CD14-positive monocyte (primary cell): ENCODE measurements at regions not wholly inside any gene's neighbourhood (a gene's known extent, or its start where the extent isn't known, plus 50 kb on each side); places are given as distances from the start of the nearest gene placed in this dataset.

Experiments
- DNase-seq, 3 donors: peaks; one replicate each; pipeline ENCODE4 v3.0.0-alpha.2; 2011 to 2022
- H2AFZ ChIP-seq: 2 replicates; pipeline ENCODE4 v1.6.0; 2012; ENCODE audit warnings: mild to moderate bottlenecking, low read depth, low read length, inconsistent platforms; ENCODE audit not compliant: insufficient read depth, poor library complexity, severe bottlenecking
- H3K27ac ChIP-seq, 2 donors: 1 replicate in 1 of 2; 2 replicates in 1 of 2; pipeline ENCODE4 v1.5.1; 2012 to 2013; ENCODE audit warnings: low read length in 2 of 2, control low read depth in 1 of 2, inconsistent platforms in 1 of 2, low read depth in 1 of 2, mild to moderate bottlenecking in 1 of 2
- H3K27me3 ChIP-seq, 2 donors: one replicate each; pipeline versions ENCODE4 v1.6.0 to v1.6.1; 2011 to 2013; ENCODE audit warnings: low read length in 2 of 2; ENCODE audit not compliant: control insufficient read depth in 2 of 2, insufficient read depth in 2 of 2
- H3K36me3 ChIP-seq, 2 donors: replicated peaks in 1 of 2; 1 replicate in 1 of 2; 2 replicates in 1 of 2; pipeline versions ENCODE4 v1.5.1 to v1.6.1; 2012 to 2013; ENCODE audit warnings: low read length in 2 of 2, control low read depth in 1 of 2, inconsistent platforms in 1 of 2, mild to moderate bottlenecking in 1 of 2; ENCODE audit not compliant: insufficient read depth in 2 of 2, control insufficient read depth in 1 of 2
- H3K4me1 ChIP-seq, 2 donors: 1 replicate in 1 of 2; 2 replicates in 1 of 2; pipeline versions ENCODE4 v1.5.1 to v1.6.1; 2012 to 2013; ENCODE audit warnings: low read length in 2 of 2, control low read depth in 1 of 2, inconsistent platforms in 1 of 2, mild to moderate bottlenecking in 1 of 2, moderate library complexity in 1 of 2; ENCODE audit not compliant: insufficient read depth in 2 of 2, control insufficient read depth in 1 of 2
- H3K4me2 ChIP-seq: replicated peaks from 2 replicates; pipeline ENCODE3; 2012; ENCODE audit warnings: low read length, moderate library complexity, mild to moderate bottlenecking; ENCODE audit not compliant: poor library complexity, severe bottlenecking; ENCODE audit errors: extremely low read depth
- H3K4me3 ChIP-seq, 3 experiments: fragments of 200-600 bp in 1 of 3; sonication (generic) in 1 of 3; replicated peaks in 1 of 3; 1 replicate in 2 of 3; 2 replicates in 1 of 3; pipeline ENCODE4 v1.5.1; 2011 to 2013; ENCODE audit warnings: low read length in 3 of 3, mild to moderate bottlenecking in 3 of 3, control low read depth in 2 of 3, low read depth in 2 of 3, inconsistent platforms in 1 of 3, moderate library complexity in 1 of 3
- H3K79me2 ChIP-seq: 2 replicates; pipeline ENCODE4 v1.6.0; 2012; ENCODE audit warnings: mild to moderate bottlenecking, control low read depth, inconsistent platforms, low read length, moderate library complexity; ENCODE audit not compliant: insufficient read depth
- H3K9ac ChIP-seq: 2 replicates; pipeline ENCODE4 v1.6.0; 2017; ENCODE audit warnings: low read length, mild to moderate bottlenecking; ENCODE audit not compliant: insufficient read depth, poor library complexity, severe bottlenecking
- H3K9me3 ChIP-seq, 2 donors: replicated peaks in 1 of 2; 1 replicate in 1 of 2; 2 replicates in 1 of 2; pipeline versions ENCODE4 v1.5.1 to v1.6.1; 2012 to 2013; ENCODE audit warnings: low read length in 2 of 2, control low read depth in 1 of 2; ENCODE audit not compliant: control insufficient read depth in 1 of 2, insufficient read depth in 1 of 2
- H4K20me1 ChIP-seq: 2 replicates; pipeline ENCODE4 v1.6.0; 2012; ENCODE audit warnings: mild to moderate bottlenecking, low read length, control low read depth, moderate library complexity; ENCODE audit not compliant: insufficient read depth
- H3K27ac Mint-ChIP-seq, 7 donors: one replicate each; pipeline ENCODE4 v1.8.0; 2020; ENCODE audit warnings: mild to moderate bottlenecking in 7 of 7, mixed read lengths in 7 of 7, moderate library complexity in 6 of 7, inconsistent platforms in 2 of 7
- H3K27me3 Mint-ChIP-seq, 3 donors: one replicate each; pipeline ENCODE4 v1.8.0; 2021 to 2022; ENCODE audit warnings: low read depth in 3 of 3, mild to moderate bottlenecking in 3 of 3, mixed read lengths in 3 of 3, moderate library complexity in 3 of 3, inconsistent platforms in 1 of 3
- H3K36me3 Mint-ChIP-seq, 2 donors: one replicate each; pipeline ENCODE4 v1.8.0; 2020; ENCODE audit warnings: mixed read lengths in 2 of 2, inconsistent platforms in 1 of 2, mild to moderate bottlenecking in 1 of 2
- H3K4me1 Mint-ChIP-seq: one replicate; pipeline ENCODE4 v1.8.0; 2020; ENCODE audit warnings: mild to moderate bottlenecking, mixed read lengths
- H3K4me3 Mint-ChIP-seq, 2 donors: one replicate each; pipeline ENCODE4 v1.8.0; 2020; ENCODE audit warnings: mild to moderate bottlenecking in 2 of 2, mixed read lengths in 2 of 2, moderate library complexity in 1 of 2
- H3K9me3 Mint-ChIP-seq, 7 donors: one replicate each; pipeline ENCODE4 v1.8.0; 2020 to 2022; ENCODE audit warnings: mixed read lengths in 7 of 7, mild to moderate bottlenecking in 6 of 7, moderate library complexity in 6 of 7, inconsistent platforms in 2 of 7
- WGBS: methylation state at CpG from one replicate; pipeline ENCODE4 v1.1.5; 2013; ENCODE audit warnings: missing lambda C conversion rate; ENCODE audit not compliant: insufficient coverage; 5-methylcytosine and 5-hydroxymethylcytosine counted together
- intact Hi-C, 2 donors: fragments of 100-400 bp; cut with micrococcal nuclease; formaldehyde crosslinking; loops; one replicate each; pipeline versions ENCODE4 v1.15.0 to v1.15.1; 2023
- TF ChIP-seq, protein P1 (sequence below): fragments of 200-600 bp; IDR thresholded peaks from one replicate; pipeline ENCODE4 v1.8.0; 2022; ENCODE audit warnings: antibody characterized with exemption, mild to moderate bottlenecking

DNA sequence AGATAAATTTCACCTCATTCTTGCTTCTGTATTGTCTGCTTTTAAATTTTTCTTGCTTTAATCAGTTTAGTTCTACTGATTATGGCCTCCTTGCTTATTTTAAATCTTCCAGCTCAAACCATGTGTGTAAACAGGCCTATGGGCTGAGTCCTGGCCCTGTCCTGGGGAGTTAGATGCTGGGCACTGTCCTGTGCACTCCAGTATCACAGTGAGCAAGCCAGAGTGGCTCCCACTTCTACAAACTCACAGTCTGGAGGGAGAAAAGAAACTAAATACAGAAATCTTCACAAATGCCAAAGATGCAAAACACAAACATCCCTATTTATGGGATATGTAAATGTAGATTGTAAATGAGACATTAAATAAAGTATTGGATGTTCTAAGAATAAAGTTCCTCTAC lies 101.1 kb upstream of the POGK start:
- Histone ChIP-seq H3K4me1 (no peaks in the 10 kb centered on the region), H3K27me3 (no peaks in the 10 kb centered on the region), H3K36me3 (no peaks in the 10 kb centered on the region), H3K9me3 (no peaks in the 10 kb centered on the region), H3K4me2 (no peak overlapping the region), H4K20me1 (no peaks in the 10 kb centered on the region), H2AFZ (no peak overlapping the region), H3K4me3 (no peak overlapping the region), H3K79me2 (no peaks in the 10 kb centered on the region), H3K9ac (no peak overlapping the region), H3K27ac (no peak overlapping the region)
- DNase-seq = no peak
- H3K36me3 Mint-ChIP-seq = no peaks in the 10 kb centered on the region
- H3K27ac Mint-ChIP-seq = no peak overlapping the region
- no peaks in the 10 kb centered on the region for H3K4me1 Mint-ChIP-seq
- peaks cover 0 to 4% (median 2%) of the 10 kb centered on the region in 7 donors for H3K9me3 Mint-ChIP-seq
- no peak overlapping the region for H3K4me3 Mint-ChIP-seq
- intact Hi-C loops = no loop called here
- peaks cover 2% of the 10 kb centered on the region in 3 donors for H3K27me3 Mint-ChIP-seq
- TF ChIP-seq, protein P1, sequence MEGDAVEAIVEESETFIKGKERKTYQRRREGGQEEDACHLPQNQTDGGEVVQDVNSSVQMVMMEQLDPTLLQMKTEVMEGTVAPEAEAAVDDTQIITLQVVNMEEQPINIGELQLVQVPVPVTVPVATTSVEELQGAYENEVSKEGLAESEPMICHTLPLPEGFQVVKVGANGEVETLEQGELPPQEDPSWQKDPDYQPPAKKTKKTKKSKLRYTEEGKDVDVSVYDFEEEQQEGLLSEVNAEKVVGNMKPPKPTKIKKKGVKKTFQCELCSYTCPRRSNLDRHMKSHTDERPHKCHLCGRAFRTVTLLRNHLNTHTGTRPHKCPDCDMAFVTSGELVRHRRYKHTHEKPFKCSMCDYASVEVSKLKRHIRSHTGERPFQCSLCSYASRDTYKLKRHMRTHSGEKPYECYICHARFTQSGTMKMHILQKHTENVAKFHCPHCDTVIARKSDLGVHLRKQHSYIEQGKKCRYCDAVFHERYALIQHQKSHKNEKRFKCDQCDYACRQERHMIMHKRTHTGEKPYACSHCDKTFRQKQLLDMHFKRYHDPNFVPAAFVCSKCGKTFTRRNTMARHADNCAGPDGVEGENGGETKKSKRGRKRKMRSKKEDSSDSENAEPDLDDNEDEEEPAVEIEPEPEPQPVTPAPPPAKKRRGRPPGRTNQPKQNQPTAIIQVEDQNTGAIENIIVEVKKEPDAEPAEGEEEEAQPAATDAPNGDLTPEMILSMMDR = no peak

DNA sequence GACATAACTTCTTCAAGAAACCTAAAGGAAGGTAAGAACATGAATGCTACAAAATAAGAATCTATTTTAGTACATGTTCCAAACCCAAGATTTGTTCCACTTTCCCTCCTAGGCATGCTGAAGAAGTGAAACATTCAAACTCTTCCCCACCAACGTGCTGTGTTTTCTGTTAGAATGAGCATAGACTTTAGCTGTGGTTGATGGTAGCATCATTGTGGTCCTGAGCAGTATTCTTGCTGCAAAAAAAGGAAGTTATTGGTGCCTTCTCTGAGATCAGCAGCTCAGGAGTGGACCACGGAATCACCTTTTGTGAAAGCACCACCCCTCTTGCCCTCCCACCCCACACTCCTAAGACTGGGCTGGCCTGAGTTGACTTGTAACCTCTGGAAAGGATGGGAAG lies 100.4 kb upstream of the POGK start:
- intact Hi-C loops = no loop called here
- H3K4me3 Mint-ChIP-seq = no peak overlapping the region
- no peaks in the 10 kb centered on the region for H3K79me2 ChIP-seq
- DNase-seq = no peak
- H3K9ac ChIP-seq = no peak overlapping the region
- no peak overlapping the region for H3K27ac Mint-ChIP-seq
- no peaks in the 10 kb centered on the region for H3K27me3 ChIP-seq
- WGBS = no CpG with 5 or more reads among the region's 2 CpGs
- H2AFZ ChIP-seq = no peak overlapping the region
- peaks cover 0 to 4% (median 3%) of the 10 kb centered on the region in 7 donors for H3K9me3 Mint-ChIP-seq
- TF ChIP-seq, protein P1 = no peak
- H3K4me2 ChIP-seq = no peak overlapping the region
- no peaks in the 10 kb centered on the region for H3K36me3 ChIP-seq
- H3K36me3 Mint-ChIP-seq = no peaks in the 10 kb centered on the region
- no peak overlapping the region for H3K27ac ChIP-seq
- no peaks in the 10 kb centered on the region for H3K4me1 Mint-ChIP-seq
- H4K20me1 ChIP-seq = no peaks in the 10 kb centered on the region
- H3K4me3 ChIP-seq = no peak overlapping the region
- no peaks in the 10 kb centered on the region for H3K9me3 ChIP-seq
- H3K4me1 ChIP-seq = no peaks in the 10 kb centered on the region
- peaks cover 2% of the 10 kb centered on the region in 3 donors for H3K27me3 Mint-ChIP-seq
